RWPE1 (cell line): ENCODE measurements at regions not wholly inside any gene's neighbourhood (a gene's known extent, or its start where the extent isn't known, plus 50 kb on each side); places are given as distances from the start of the nearest gene placed in this dataset.

ENCODE experiments used
- CTCF ChIA-PET: fragments of 350-600 bp; sonication (Branson Sonifier 250); formaldehyde crosslinking; extraction: SDS; loops from one replicate; lab custom pipeline; 2021; lab: Yijun Ruan, JAX
- POLR2A ChIA-PET: fragments of 400-600 bp; formaldehyde crosslinking; extraction: SDS; loops from one replicate; lab custom pipeline; 2020; ENCODE audit warnings: antibody characterized with exemption; ENCODE audit not compliant: low non-redundant PET; lab: Yijun Ruan, JAX
- DNase-seq: peaks from one replicate; pipeline ENCODE4 v3.0.0; 2012; ENCODE audit warnings: low spot score
- H3K27ac ChIP-seq: fragments of 450-650 bp; 2 replicates; pipeline ENCODE4 v1.5.1; 2017
- CTCF ChIP-seq: fragments of 450-650 bp; conservative IDR thresholded peaks from 2 replicates; pipeline ENCODE4 v1.5.1; 2017; ENCODE audit warnings: low read depth, mild to moderate bottlenecking

- H3K27ac ChIP-seq = no peak overlapping the region
- ChIA-PET POLR2A (no interaction called here), CTCF (interaction anchor here (0.6 kb wide), 1 partner anchor 154 kb away, joined by 3 read pairs; no protein-coding TSS in a partner anchor)
- no peak for DNase-seq
- no peak for TF ChIP-seq CTCF
Observed at GRCh38 chr1:240008298-240008697, 83.4 kb upstream of the FMN2 start.

- CTCF ChIA-PET = no interaction called here
- H3K27ac ChIP-seq = no peak overlapping the region
- POLR2A ChIA-PET = no interaction called here
- no peak for DNase-seq
- no peak for TF ChIP-seq CTCF
Observed at GRCh38 chr1:240014051-240014450, 77.6 kb upstream of the FMN2 start.

- no peak for TF ChIP-seq CTCF
- POLR2A ChIA-PET = no interaction called here
- no peak for DNase-seq
- no peak overlapping the region for H3K27ac ChIP-seq
- CTCF ChIA-PET = no interaction called here
Observed at GRCh38 chr1:240018617-240019016, 73.1 kb upstream of the FMN2 start.

- ChIA-PET CTCF (no interaction called here), POLR2A (no interaction called here)
- H3K27ac ChIP-seq = no peak overlapping the region
- no peak for DNase-seq
- TF ChIP-seq CTCF = no peak
Observed at GRCh38 chr1:240019524-240019923, 72.2 kb upstream of the FMN2 start.

- H3K27ac ChIP-seq = no peak overlapping the region
- no peak for DNase-seq
- ChIA-PET CTCF (interaction anchor here (0.7 kb wide), 1 partner anchor 1244 kb away, joined by 3 read pairs; no protein-coding TSS in a partner anchor), POLR2A (no interaction called here)
- TF ChIP-seq CTCF = no peak
Observed at GRCh38 chr1:240020871-240021270, 70.8 kb upstream of the FMN2 start.

- TF ChIP-seq CTCF = no peak
- POLR2A ChIA-PET = no interaction called here
- DNase-seq = no peak
- no peak overlapping the region for H3K27ac ChIP-seq
- CTCF ChIA-PET = interaction anchor here (0.8 kb wide), 1 partner anchor 17 kb away, joined by 4 read pairs; no protein-coding TSS in a partner anchor
Observed at GRCh38 chr1:240021709-240022108, 70.0 kb upstream of the FMN2 start.

GRCh38 chr1:240027059-240027462 is 64.6 kb upstream of the FMN2 start:
- TF ChIP-seq CTCF = peak; percentile 84
- CTCF ChIA-PET = interaction anchor here (0.6 to 0.8 kb wide), 5 partner anchors 94 to 664 kb away, joined by 3 to 5 read pairs (median 4); no protein-coding TSS in a partner anchor
- POLR2A ChIA-PET = no interaction called here
- no peak overlapping the region for H3K27ac ChIP-seq
- peak; percentile 66 for DNase-seq
